Lower lobe of right lung (tissue), 2 donors: ENCODE measurements at regions not wholly inside any gene's neighbourhood (a gene's known extent, or its start where the extent isn't known, plus 50 kb on each side); places are given as distances from the start of the nearest gene placed in this dataset.
A peak's percentile ranks its signal among the peaks of the same experiment; 100 is the strongest.

Experiments used
- ATAC-seq, 2 donors: fragments of 200-7000 bp; cut with Tn5 transposase; one replicate each; pipeline ENCODE4 v1.9.1; 2020 to 2022; ENCODE audit warnings: mild to moderate bottlenecking in 2 of 2, moderate library complexity in 2 of 2
- DNase-seq: peaks from one replicate; pipeline ENCODE4 v3.0.0-alpha.2; 2020
- H3K27ac ChIP-seq: fragments of 200-600 bp; one replicate; pipeline ENCODE4 v1.8.0; 2022
- H3K27me3 ChIP-seq: fragments of 200-600 bp; one replicate; pipeline ENCODE4 v1.8.0; 2022; ENCODE audit warnings: low read depth
- H3K36me3 ChIP-seq: fragments of 200-600 bp; one replicate; pipeline ENCODE4 v1.8.0; 2022; ENCODE audit warnings: mild to moderate bottlenecking
- H3K4me1 ChIP-seq: fragments of 200-600 bp; one replicate; pipeline ENCODE4 v1.8.0; 2022
- H3K4me3 ChIP-seq: fragments of 200-600 bp; one replicate; pipeline ENCODE4 v1.8.0; 2022; ENCODE audit warnings: mild to moderate bottlenecking
- H3K9me3 ChIP-seq: fragments of 200-600 bp; one replicate; pipeline ENCODE4 v1.8.0; 2022
- intact Hi-C: fragments of 100-400 bp; cut with DNase I; formaldehyde crosslinking; loops from one replicate; pipeline ENCODE4 v1.11.0; 2022
- TF ChIP-seq, protein P1 (sequence below): fragments of 200-600 bp; IDR thresholded peaks from one replicate; pipeline ENCODE4 v1.8.0; 2022; ENCODE audit warnings: antibody characterized with exemption, mild to moderate bottlenecking
- donor health status: DM: no; HTN: yes; CAD: no; lungs with severe emphysema.

DNA sequence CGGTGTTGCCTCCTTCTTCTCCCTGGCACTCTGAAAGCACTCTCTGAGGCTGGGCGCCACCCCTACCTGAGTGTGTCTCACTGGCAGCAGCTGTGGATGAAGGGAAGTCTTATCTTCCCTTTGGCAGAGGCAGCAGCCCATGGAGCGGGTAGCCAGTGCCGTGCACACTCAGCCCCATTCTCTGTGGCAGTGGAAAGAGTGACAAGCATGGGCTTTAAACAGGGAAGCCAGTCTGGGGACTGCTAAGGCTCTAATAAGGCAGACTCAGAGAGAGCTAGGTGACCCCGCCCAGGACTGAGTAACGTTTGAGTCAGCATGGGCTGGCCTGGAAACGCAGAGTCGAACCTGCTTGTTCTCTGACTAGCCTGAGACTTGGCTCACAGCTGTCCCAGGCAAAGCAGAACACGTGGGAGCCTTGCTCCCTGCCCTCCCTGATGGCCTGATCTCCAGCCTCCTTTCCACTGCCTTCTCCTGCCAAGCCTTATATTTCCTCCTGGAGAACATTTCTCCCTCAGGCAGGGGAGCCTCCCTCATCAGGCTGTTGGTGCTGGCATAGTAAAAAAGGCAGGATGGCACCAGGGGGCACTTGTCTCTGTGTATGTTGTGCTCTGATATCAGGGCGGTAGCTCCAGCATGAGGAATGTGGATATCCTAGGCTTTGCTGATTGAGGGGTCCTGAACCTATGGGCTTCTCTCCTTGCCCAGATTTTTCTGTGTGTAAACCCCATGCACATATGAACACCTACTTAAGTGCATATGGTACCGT lies 93.9 kb upstream of the LGALSL start:
- H3K27ac ChIP-seq, result no peak overlapping the region

DNA sequence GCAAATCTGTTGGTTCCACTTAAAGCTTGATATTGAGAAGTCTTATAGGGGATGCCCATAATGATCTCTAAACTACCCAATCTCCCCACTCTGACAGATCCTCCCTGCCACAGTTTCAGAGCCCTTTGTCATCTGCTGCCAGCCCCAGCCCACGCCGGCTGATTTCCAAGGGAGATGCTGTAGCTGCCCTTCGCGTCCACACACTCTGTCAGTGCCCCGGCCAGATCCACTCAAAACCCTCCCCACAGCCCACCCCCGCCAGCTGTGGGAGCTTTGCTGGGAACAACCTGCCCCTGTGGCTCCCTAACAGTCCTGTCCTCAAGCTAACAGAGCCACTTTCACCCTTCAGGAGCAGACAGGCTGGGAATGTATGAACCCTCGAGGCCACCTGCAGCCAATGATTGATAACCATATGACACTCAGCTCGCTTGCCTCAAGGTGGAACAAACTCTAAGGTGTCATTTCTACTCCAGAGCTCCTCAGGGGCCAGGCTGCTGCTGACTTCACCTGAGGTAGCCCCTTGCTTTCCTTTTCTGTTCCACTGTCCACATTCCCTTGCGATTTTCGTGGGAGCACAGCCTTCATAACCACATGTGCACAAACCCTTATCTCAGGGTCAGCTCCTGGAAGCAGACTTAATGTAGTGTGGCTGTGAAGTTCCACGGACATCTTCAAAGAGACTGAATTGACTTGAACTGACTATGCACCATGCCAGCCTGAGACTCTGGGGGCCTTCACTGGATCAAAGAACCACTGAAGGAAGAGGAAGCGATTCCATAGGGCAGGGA lies 92.6 kb upstream of the LGALSL start:
- no peak for DNase-seq

More for the DNA sequence above, 93.9 kb upstream of the LGALSL start:
- Histone ChIP-seq H3K9me3 (no peaks in the 10 kb centered on the region), H3K4me1 (peaks cover 11% of the 10 kb centered on the region), H3K27me3 (no peaks in the 10 kb centered on the region), H3K4me3 (no peak overlapping the region), H3K36me3 (no peaks in the 10 kb centered on the region)
- peak; percentile 59 for DNase-seq
- ATAC-seq, result peak; percentile 83 to 87
- TF ChIP-seq, protein P1, sequence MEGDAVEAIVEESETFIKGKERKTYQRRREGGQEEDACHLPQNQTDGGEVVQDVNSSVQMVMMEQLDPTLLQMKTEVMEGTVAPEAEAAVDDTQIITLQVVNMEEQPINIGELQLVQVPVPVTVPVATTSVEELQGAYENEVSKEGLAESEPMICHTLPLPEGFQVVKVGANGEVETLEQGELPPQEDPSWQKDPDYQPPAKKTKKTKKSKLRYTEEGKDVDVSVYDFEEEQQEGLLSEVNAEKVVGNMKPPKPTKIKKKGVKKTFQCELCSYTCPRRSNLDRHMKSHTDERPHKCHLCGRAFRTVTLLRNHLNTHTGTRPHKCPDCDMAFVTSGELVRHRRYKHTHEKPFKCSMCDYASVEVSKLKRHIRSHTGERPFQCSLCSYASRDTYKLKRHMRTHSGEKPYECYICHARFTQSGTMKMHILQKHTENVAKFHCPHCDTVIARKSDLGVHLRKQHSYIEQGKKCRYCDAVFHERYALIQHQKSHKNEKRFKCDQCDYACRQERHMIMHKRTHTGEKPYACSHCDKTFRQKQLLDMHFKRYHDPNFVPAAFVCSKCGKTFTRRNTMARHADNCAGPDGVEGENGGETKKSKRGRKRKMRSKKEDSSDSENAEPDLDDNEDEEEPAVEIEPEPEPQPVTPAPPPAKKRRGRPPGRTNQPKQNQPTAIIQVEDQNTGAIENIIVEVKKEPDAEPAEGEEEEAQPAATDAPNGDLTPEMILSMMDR, result no peak
- intact Hi-C loops, result no loop called here

DNA sequence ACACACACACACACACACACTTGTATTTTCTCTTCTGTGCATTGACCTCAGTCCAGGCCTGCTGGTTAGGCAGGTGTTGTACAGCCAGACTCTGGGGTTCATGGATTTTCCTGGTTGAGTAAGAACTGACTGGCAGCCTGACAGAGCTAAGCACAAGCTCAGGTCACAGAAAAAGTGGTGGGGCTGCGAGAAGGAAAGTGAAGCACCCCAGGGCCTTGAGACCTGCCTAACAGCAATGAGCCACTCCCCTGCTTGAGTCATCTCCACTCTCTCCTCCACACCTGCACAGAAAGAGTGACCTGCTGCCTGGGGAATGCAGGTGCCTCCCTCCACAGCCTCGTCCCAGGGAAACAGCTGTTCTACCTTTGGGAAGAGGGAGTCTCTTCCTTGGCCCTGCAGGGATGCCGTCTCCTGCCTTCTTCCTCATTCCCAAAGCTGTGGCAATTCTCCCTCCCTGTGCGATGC lies 91.4 kb upstream of the LGALSL start:
- TF ChIP-seq, protein P1, result no peak
- Histone ChIP-seq H3K36me3 (no peaks in the 10 kb centered on the region), H3K4me3 (no peak overlapping the region), H3K4me1 (peaks cover 11% of the 10 kb centered on the region), H3K27me3 (no peaks in the 10 kb centered on the region), H3K9me3 (no peaks in the 10 kb centered on the region), H3K27ac (no peak overlapping the region)
- peak; percentile 65 to 75 for ATAC-seq
- no peak for DNase-seq
- intact Hi-C loops, result no loop called here

More for the DNA sequence above, 92.6 kb upstream of the LGALSL start:
- Histone ChIP-seq H3K36me3 (no peaks in the 10 kb centered on the region), H3K4me3 (no peak overlapping the region), H3K4me1 (peaks cover 11% of the 10 kb centered on the region), H3K27ac (no peak overlapping the region), H3K27me3 (no peaks in the 10 kb centered on the region), H3K9me3 (no peaks in the 10 kb centered on the region)
- ATAC-seq, result no peak
- TF ChIP-seq, protein P1, result no peak
- intact Hi-C loops, result no loop called here

DNA sequence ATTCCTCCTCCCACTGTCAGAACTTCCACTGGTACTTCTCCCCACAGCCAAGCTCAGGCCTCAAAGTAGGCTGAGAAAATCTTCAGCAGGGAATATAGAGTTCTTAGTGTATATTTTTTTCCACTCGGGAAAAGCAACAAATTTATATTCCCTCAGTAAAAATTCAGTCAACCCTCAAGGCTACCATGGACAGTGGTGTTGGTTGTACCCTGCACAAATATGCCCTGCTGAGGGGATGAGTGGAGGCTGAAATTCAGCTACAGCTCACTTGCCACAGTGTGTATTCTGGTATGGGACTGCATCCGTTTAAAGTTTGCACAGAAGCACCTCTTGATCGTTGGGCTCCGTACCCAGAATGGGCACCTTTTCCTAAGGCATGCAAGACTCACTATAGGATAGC lies 90.8 kb upstream of the LGALSL start:
- intact Hi-C loops, result no loop called here
- ATAC-seq (no peak), DNase-seq (no peak)
- Histone ChIP-seq H3K9me3 (no peaks in the 10 kb centered on the region), H3K27me3 (no peaks in the 10 kb centered on the region), H3K4me1 (peaks cover 11% of the 10 kb centered on the region), H3K4me3 (no peak overlapping the region), H3K36me3 (no peaks in the 10 kb centered on the region), H3K27ac (no peak overlapping the region)
- TF ChIP-seq, protein P1, result no peak

DNA sequence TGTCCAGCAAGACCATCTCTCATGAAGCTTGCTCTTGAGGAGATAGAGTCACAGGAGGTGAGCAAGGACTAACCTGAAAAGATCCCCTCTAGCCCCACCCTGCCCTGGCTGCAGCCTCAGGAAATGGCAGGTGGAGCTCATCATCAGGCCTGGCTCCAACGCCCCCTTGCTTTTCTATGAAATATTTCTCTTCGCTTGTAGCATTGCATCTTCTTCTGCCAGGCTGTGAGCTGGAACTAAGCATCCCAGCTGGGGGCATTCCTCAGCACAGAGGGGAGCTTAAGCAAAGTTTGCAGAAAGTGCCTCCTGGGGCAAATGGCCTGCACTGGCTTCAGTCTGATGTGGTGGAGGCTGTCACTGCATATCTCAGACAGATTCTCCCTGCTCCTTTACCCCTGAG lies 90.1 kb upstream of the LGALSL start:
- ATAC-seq (no peak), DNase-seq (no peak)
- H3K27ac ChIP-seq, result no peak overlapping the region
- H3K4me3 ChIP-seq, result no peak overlapping the region
- no peaks in the 10 kb centered on the region for H3K27me3 ChIP-seq
- intact Hi-C loops, result no loop called here
- no peaks in the 10 kb centered on the region for H3K36me3 ChIP-seq
- H3K4me1 ChIP-seq, result peaks cover 11% of the 10 kb centered on the region
- no peaks in the 10 kb centered on the region for H3K9me3 ChIP-seq
- TF ChIP-seq, protein P1, result no peak
